Stimulated activated CD4-positive, alpha-beta T cell treated with anti-CD3 and anti-CD28 coated beads, Interleukin-4, amount 100 ng/mL, for 48 hours (primary cell): ENCODE measurements at regions not wholly inside any gene's neighbourhood (a gene's known extent, or its start where the extent isn't known, plus 50 kb on each side); places are given as distances from the start of the nearest gene placed in this dataset.

ENCODE experiments used
- DNase-seq, 2 donors: peaks; one replicate each; pipeline ENCODE4 v3.0.0-alpha.2; 2020; ENCODE audit warnings: low read depth in 2 of 2

DNA sequence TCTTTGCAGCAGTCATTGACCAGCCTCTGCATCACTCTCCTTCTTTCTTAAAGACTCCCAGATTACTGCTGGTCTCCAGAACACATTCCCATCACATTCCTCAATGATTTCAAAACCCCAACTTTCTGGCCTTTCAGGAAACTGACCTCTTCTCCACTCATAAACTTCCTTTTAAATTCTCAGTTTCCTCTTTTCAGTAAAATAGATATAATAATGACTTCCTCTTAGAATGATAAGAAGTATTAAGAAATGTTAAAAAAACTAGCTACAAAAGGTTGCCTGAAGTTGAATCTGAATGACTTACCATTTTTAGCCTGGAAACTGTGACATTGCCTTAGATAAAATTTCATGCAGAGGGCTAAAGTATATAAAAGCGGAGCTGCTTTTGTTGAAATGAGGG is 239.3 kb downstream of the OGFRL1 start:
- DNase-seq: no peak

- DNase-seq: no peak
These were observed 240.4 kb downstream of the OGFRL1 start for GRCh38 chr6:71529026-71529425.

DNA sequence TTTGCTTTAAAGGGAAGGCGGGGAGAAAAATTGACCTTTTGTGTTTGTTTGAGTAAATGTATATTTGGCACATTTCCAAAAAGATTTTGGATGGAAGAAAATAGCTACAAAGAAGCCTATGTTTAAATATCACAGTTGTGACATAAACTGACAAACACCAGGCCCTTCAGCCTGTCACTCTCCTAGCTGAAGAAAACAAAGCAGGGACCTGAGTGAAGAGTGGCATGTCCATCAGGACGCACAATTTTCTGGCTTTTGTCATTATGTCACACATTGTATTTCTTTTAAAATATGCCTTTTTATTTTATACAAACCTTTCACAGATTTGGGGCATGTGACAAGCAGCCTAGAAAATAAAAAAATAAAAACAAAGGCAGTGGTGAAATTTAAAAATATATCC is 241.2 kb downstream of the OGFRL1 start:
- no peak for DNase-seq

GRCh38 chr6:71531006-71531405 is 242.4 kb downstream of the OGFRL1 start:
- DNase-seq: no peak

DNA sequence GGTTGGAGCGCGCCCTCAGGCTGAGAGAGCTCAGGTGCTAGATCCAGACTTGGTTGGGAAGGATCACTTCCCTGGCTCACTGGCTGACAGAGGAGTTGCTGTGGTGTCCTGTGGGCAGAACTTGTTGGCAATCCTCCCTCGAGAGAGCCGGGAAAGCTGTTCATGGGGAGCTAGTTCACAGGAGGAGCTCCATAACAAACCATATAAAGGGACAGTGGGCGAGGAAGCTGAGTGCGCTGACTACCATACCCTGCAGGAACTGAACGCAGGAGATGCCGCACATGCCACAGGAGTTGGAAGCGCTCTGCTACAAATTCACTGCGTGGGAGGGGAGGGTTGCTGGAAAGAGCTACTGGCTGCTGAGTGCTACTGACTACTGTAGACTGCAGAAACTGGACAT is 243.2 kb downstream of the OGFRL1 start:
- DNase-seq: no peak

DNA sequence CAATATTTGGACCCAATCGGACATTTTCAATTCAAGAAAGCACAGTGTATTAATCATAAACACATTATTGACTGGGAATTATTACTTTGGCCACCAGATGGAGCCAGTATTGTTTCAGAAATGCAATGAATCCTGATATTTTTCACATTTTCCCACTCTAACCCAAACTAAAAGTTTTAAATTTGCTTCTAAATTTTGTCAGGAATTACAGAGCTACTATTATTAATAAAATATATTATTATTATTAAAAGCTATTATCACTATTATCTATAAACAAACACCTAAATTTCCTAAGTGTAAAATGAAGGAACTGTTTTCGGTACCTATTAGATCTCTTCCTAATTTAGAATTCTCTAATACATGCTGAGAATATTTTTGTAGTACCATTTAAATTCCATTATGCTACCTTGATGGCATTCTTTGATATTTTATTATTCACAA is 245.3 kb downstream of the OGFRL1 start:
- DNase-seq: no peak

DNA sequence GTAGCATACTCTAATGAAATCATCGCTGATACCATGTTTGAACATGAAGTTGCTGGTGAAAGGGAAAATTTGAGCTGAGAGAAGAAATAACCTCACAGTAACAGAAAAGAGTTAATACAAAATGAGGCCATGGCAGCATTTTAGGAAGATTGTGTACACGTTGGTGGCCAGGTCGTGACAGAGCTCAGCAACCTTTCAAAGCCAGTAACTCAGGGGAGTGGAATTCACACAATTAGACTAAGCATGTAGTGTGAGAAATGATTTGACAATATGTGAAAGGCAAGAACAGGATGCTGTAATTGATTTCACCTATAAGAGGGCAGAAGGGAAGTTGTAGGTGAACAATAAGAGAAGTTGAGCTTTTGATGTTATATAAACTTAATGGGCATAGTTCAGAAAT is 246.3 kb downstream of the OGFRL1 start:
- DNase-seq: no peak

DNA sequence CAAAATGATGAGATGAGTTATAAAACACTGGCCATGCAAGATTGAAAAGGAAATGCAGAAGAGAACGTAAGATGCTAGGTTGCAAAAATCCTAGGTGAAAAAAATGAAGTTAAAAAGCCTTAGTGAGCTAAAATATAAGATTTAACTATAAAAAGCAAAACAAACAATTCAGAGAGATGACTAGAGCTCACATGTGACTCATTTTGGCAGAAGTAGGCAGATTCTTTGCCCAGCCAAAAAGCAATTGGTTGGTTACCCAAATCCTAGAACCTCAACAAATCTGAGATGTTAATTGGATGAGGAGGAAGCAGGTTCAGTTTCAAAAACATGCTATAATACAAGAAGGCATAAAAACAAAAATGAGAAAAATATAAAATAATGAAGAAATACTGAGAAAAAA is 249.1 kb downstream of the OGFRL1 start:
- no peak for DNase-seq

- no peak for DNase-seq
These were observed 255.4 kb downstream of the OGFRL1 start for GRCh38 chr6:71544028-71544427.

DNA sequence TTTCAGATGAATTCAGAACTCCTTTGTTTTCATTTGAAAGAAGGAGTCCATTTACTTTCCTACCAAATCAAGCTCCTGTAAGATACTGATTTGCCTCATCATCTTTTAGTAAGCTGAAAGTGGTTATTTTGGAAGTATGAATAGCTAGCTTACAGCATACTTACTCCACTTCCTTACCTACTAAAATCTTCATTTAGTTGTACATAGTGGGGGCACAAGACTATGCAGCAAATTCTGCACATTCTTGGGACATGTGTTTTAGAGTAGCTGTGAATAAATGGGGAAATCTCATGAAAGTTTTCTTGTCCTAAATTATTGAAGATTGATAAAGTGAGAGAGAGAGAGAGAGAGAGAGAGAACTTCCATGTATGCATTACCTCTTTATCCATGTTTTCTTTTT is 256.3 kb downstream of the OGFRL1 start:
- DNase-seq: no peak

DNA sequence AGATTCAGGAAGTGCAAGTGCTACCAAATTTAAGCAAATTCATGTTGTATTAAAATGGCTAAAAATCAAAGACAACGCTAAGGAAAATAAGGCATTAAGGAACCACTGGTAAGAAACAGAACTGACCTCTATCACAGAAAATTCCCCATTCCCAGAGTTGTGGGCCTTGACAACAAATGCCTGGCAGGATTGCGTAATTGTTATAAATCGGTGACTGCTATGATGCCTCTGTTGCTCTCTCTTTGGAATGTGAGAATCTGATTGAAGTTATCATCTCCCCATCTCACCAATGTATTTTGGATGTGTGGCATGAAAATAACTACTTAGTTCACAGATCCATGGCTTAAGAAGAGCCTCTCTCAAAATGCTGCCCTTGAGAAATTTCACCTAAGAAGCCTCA is 257.3 kb downstream of the OGFRL1 start:
- no peak for DNase-seq

DNA sequence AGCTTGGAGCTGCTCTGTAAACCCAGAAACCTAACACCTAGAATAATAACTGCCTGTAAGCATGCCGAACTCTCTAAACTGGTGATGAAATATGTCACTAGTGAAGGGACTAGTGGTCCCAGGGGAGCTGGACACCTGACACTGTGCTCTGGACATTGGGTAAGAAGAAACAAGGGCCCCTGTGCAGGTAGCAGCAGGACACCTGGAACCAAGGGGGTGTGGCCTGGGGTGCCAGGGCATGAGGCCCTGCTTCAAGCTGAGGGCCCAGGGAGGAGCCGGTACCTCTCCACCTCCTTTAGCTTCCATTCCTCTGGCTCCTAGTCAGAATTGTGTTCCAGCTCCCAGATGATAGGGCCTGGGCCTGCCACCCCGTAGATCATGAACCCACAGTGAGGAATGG is 263.2 kb downstream of the OGFRL1 start:
- DNase-seq: no peak

- DNase-seq: no peak
These were observed 267.5 kb downstream of the OGFRL1 start for GRCh38 chr6:71556141-71556540.

- no peak for DNase-seq
These were observed 270.4 kb downstream of the OGFRL1 start for GRCh38 chr6:71558974-71559373.

DNA sequence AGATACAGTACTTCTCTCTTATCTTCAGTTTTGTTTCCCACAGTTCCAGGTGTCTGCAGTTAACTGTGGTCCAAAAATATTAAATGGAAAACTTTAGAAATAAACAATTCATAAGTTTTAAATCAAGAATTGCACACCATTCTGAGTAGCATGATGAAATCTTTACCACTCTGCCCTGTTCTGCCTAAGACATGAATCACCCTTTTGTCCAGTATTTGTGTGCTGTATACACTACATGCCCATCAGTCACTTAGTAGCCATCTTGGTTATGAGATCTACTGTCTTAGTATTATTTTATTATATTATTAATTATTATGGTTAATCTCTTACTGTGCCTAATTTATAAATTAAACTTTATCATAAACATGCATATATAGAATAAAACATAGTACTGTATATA is 279.0 kb downstream of the OGFRL1 start:
- DNase-seq: no peak

DNA sequence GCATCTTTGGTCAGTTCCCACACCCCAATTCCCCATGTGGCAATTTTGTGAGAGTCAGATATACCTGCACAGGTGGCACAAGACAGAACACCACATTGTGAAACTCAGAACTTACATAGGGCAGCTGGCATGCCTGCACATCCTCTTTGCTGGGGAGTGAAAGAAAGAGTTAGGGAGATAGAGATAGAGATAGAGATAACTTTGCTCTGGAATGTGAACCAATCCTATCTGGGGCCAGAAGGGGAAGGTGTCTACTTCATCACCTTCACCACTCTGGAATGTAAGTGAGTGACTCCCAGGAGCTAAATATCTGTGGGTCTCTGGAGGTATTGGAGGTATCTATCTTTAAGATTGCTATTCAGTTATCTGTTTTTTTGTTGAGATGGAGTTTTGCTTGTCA is 289.2 kb downstream of the OGFRL1 start:
- DNase-seq: no peak

- DNase-seq: no peak
These were observed 291.3 kb downstream of the OGFRL1 start for GRCh38 chr6:71579902-71580301.

- DNase-seq: no peak
These were observed 294.2 kb downstream of the OGFRL1 start for GRCh38 chr6:71582820-71583219.

GRCh38 chr6:71584712-71585436 is 296.3 kb downstream of the OGFRL1 start:
- DNase-seq: no peak

GRCh38 chr6:71585472-71585871 is 296.9 kb downstream of the OGFRL1 start:
- DNase-seq: no peak

- DNase-seq: no peak
These were observed 297.9 kb upstream of the RIMS1 start for GRCh38 chr6:71588490-71588889.

GRCh38 chr6:71589254-71589653 is 297.1 kb upstream of the RIMS1 start:
- no peak for DNase-seq

- DNase-seq: no peak
These were observed 293.7 kb upstream of the RIMS1 start for GRCh38 chr6:71592643-71593042.

- no peak for DNase-seq
These were observed 287.0 kb upstream of the RIMS1 start for GRCh38 chr6:71599359-71599758.
